ENCODE measurements at regions not wholly inside any gene's neighbourhood (a gene's known extent, or its start where the extent isn't known, plus 50 kb on each side); places are given as distances from the start of the nearest gene placed in this dataset.

DNA sequence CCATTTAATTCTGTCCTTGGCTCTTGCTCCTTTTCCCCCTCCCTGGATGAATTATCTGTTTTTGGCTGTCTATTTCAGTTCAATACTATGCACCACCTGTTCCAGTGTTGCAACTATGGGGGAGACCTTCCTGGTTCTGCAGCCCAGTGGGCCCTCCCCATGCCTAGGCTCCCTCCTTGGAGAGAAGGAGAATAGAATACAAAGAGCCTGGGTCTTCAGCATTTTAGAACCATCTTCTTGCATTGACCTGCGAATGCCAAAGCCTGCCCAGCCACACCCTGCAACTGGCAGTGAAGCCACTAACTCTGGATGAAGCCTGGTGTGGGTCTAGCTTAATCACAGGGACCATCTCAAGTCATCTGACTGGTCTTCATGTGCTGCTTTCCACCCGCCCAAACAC lies 207.1 kb downstream of the HERPUD2 start:
- Histone ChIP-seq H3K36me3 (ENCODE audit: control insufficient read depth in 2 of 3, insufficient read depth in 3 of 3, low read length in 3 of 3) (no peaks in the 10 kb centered on the region), H3K9ac (ENCODE audit: low read length in 3 of 3) (no peak overlapping the region), H3K4me1 (ENCODE audit: control insufficient read depth in 2 of 3, insufficient read depth in 2 of 3, low read depth in 1 of 3, low read length in 3 of 3) (no peaks in the 10 kb centered on the region), H3K4me3 (ENCODE audit: low read length in 3 of 3) (no peak overlapping the region), H3K9me3 (ENCODE audit: control insufficient read depth in 2 of 3, insufficient read depth in 1 of 3, low read length in 3 of 3) (no peaks in the 10 kb centered on the region), H3K27ac (ENCODE audit: low read depth in 2 of 2, low read length in 2 of 2) (no peak overlapping the region), H3K27me3 (ENCODE audit: control insufficient read depth, insufficient read depth, low read length) (no peaks in the 10 kb centered on the region)
- no peak for FAIRE-seq
- no peak for TF ChIP-seq CTCF (IDR thresholded peaks at IDR 0.05; ENCODE audit: borderline replicate concordance, extremely low read depth, insufficient read depth)
- intact Hi-C loops (cut with DNase I): no loop called here
- no peak for DNase-seq

GRCh38 chr7:35487402-35487801 lies 207.5 kb downstream of the HERPUD2 start:
- Histone ChIP-seq H3K27me3 (ENCODE audit: control insufficient read depth, insufficient read depth, low read length) (no peaks in the 10 kb centered on the region), H3K27ac (ENCODE audit: low read depth in 2 of 2, low read length in 2 of 2) (no peak overlapping the region), H3K4me3 (ENCODE audit: low read length in 3 of 3) (no peak overlapping the region), H3K9me3 (ENCODE audit: control insufficient read depth in 2 of 3, insufficient read depth in 1 of 3, low read length in 3 of 3) (no peaks in the 10 kb centered on the region), H3K4me1 (ENCODE audit: control insufficient read depth in 2 of 3, insufficient read depth in 2 of 3, low read depth in 1 of 3, low read length in 3 of 3) (no peaks in the 10 kb centered on the region), H3K9ac (ENCODE audit: low read length in 3 of 3) (no peak overlapping the region), H3K36me3 (ENCODE audit: control insufficient read depth in 2 of 3, insufficient read depth in 3 of 3, low read length in 3 of 3) (no peaks in the 10 kb centered on the region)
- no peak for FAIRE-seq
- DNase-seq: peak in 1 of 5 donors; percentile 10
- intact Hi-C loops (cut with DNase I): no loop called here
- TF ChIP-seq CTCF (IDR thresholded peaks at IDR 0.05; ENCODE audit: borderline replicate concordance, extremely low read depth, insufficient read depth): no peak

DNA sequence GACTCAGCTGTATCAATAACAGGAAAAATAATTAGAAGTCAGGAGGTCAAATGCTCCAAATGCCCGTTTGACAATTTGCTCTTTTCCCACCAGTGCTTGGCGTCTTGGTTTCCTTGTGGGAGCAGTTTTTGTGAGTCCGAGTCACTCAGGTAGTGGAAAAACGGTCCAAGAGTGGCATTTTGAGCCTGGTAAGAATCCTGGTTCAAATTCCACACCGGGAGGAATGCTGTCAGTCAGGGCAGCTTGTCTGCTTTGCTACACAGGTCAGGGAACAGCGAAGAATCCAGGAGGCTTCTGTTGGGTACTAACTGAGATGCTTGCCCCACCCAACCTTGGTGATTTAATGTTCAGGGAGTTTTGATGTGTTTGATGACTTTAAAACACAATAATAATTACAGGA lies 209.5 kb downstream of the HERPUD2 start:
- intact Hi-C loops (cut with DNase I): no loop called here
- no peak overlapping the region for H3K4me3 ChIP-seq (ENCODE audit: low read length in 3 of 3)
- DNase-seq: no peak
- no peak overlapping the region for H3K27ac ChIP-seq (ENCODE audit: low read depth in 2 of 2, low read length in 2 of 2)
- no peaks in the 10 kb centered on the region for H3K27me3 ChIP-seq (ENCODE audit: control insufficient read depth, insufficient read depth, low read length)
- no peak overlapping the region for H3K9ac ChIP-seq (ENCODE audit: low read length in 3 of 3)
- no peak for TF ChIP-seq CTCF (IDR thresholded peaks at IDR 0.05; ENCODE audit: borderline replicate concordance, extremely low read depth, insufficient read depth)
- FAIRE-seq: no peak
- H3K4me1 ChIP-seq (ENCODE audit: control insufficient read depth in 2 of 3, insufficient read depth in 2 of 3, low read depth in 1 of 3, low read length in 3 of 3): no peaks in the 10 kb centered on the region
- H3K9me3 ChIP-seq (ENCODE audit: control insufficient read depth in 2 of 3, insufficient read depth in 1 of 3, low read length in 3 of 3): no peaks in the 10 kb centered on the region
- H3K36me3 ChIP-seq (ENCODE audit: control insufficient read depth in 2 of 3, insufficient read depth in 3 of 3, low read length in 3 of 3): no peaks in the 10 kb centered on the region

- H3K9ac ChIP-seq (ENCODE audit: low read length in 3 of 3): no peak overlapping the region
- no peak overlapping the region for H3K4me3 ChIP-seq (ENCODE audit: low read length in 3 of 3)
- H3K27me3 ChIP-seq (ENCODE audit: control insufficient read depth, insufficient read depth, low read length): no peaks in the 10 kb centered on the region
- TF ChIP-seq CTCF (IDR thresholded peaks at IDR 0.05; ENCODE audit: borderline replicate concordance, extremely low read depth, insufficient read depth): no peak
- no peak overlapping the region for H3K27ac ChIP-seq (ENCODE audit: low read depth in 2 of 2, low read length in 2 of 2)
- DNase-seq: no peak
- FAIRE-seq: no peak
- H3K4me1 ChIP-seq (ENCODE audit: control insufficient read depth in 2 of 3, insufficient read depth in 2 of 3, low read depth in 1 of 3, low read length in 3 of 3): no peaks in the 10 kb centered on the region
- H3K36me3 ChIP-seq (ENCODE audit: control insufficient read depth in 2 of 3, insufficient read depth in 3 of 3, low read length in 3 of 3): no peaks in the 10 kb centered on the region
- intact Hi-C loops (cut with DNase I): no loop called here
- no peaks in the 10 kb centered on the region for H3K9me3 ChIP-seq (ENCODE audit: control insufficient read depth in 2 of 3, insufficient read depth in 1 of 3, low read length in 3 of 3)
These were observed 211.4 kb downstream of the HERPUD2 start for GRCh38 chr7:35483568-35483967.
